Peyer's patch (tissue), 4 donors: ENCODE measurements at regions not wholly inside any gene's neighbourhood (a gene's known extent, or its start where the extent isn't known, plus 50 kb on each side); places are given as distances from the start of the nearest gene placed in this dataset.

Experiments
- DNase-seq, 3 donors: peaks; one replicate each; pipeline ENCODE4 v3.0.0-alpha.2; 2017 to 2019
- H3K27ac ChIP-seq, 4 donors: fragments of 200-600 bp; sonication (generic); one replicate each; pipeline ENCODE4 v1.5.1; 2016 to 2019
- H3K27me3 ChIP-seq, 2 donors: fragments of 200-600 bp; sonication (generic); one replicate each; pipeline ENCODE4 v1.5.1; 2019
- H3K36me3 ChIP-seq, 3 donors: fragments of 200-600 bp; sonication (generic); one replicate each; pipeline ENCODE4 v1.5.1; 2016 to 2019
- H3K4me1 ChIP-seq, 4 donors: fragments of 200-600 bp; sonication (generic); one replicate each; pipeline ENCODE4 v1.5.1; 2016 to 2019
- H3K4me3 ChIP-seq, 4 donors: fragments of 200-600 bp; sonication (generic); 1 replicate in 3 of 4; 2 replicates in 1 of 4; pipeline ENCODE4 v1.5.1; 2016 to 2019; ENCODE audit warnings: mild to moderate bottlenecking in 1 of 4
- H3K9me3 ChIP-seq, 4 donors: fragments of 200-600 bp; sonication (generic); one replicate each; pipeline ENCODE4 v1.5.1; 2016 to 2019; ENCODE audit warnings: mild to moderate bottlenecking in 1 of 4
- POLR2A ChIP-seq, 2 donors: fragments of 450-650 bp; IDR thresholded peaks; one replicate each; pipeline ENCODE4 v1.5.1; 2017; ENCODE audit warnings: antibody characterized with exemption in 2 of 2, mild to moderate bottlenecking in 2 of 2, moderate library complexity in 2 of 2
- TF ChIP-seq, protein P1 (sequence below), 6 experiments: fragments of 450-650 bp in 4 of 6; fragments of 200-600 bp in 2 of 6; sonication (generic) in 1 of 6; IDR thresholded peaks; one replicate each; pipeline ENCODE4 v1.5.1; 2017 to 2019; ENCODE audit warnings: antibody characterized with exemption in 6 of 6, mild to moderate bottlenecking in 3 of 6, moderate library complexity in 1 of 6

DNA sequence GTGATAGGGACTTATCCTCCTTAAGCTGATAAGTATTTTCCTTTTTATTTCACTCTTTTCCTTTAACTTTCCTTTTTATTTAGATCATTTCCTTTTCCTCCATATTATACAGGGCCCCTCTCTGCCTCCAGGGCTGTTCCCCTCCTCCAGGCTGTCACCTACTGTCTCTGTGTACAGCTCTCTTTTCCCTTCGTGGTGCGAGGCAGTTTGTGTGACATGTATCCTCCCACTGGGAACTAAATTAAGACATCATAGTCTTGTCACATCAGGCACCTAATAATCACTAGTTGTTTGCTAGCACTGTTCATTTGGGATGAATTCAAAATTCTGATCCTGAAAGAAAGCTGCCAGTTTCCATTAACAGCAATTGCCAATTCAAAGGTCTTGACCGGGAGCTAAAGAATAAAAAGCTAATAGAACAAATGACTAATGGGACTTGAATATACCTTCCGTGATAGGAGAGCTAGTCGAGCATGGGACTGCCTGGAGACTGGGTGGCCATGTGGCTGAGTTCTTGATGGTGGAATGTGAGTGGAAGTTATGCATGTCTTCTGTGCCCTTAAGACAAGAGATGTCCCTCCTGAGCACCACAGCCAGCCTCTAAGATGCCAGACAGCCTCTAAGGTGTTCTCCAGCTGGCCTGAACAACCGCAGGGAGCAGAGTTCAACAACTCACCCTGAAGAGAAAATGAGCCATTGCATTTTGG, 77.7 kb upstream of the LRRC55 start:
- Histone ChIP-seq H3K4me3 (no peak overlapping the region), H3K27me3 (no peaks in the 10 kb centered on the region), H3K4me1 (no peaks in the 10 kb centered on the region), H3K27ac (no peak overlapping the region), H3K36me3 (no peaks in the 10 kb centered on the region), H3K9me3 (no peaks in the 10 kb centered on the region)
- no peak for DNase-seq
- TF ChIP-seq, protein P1, sequence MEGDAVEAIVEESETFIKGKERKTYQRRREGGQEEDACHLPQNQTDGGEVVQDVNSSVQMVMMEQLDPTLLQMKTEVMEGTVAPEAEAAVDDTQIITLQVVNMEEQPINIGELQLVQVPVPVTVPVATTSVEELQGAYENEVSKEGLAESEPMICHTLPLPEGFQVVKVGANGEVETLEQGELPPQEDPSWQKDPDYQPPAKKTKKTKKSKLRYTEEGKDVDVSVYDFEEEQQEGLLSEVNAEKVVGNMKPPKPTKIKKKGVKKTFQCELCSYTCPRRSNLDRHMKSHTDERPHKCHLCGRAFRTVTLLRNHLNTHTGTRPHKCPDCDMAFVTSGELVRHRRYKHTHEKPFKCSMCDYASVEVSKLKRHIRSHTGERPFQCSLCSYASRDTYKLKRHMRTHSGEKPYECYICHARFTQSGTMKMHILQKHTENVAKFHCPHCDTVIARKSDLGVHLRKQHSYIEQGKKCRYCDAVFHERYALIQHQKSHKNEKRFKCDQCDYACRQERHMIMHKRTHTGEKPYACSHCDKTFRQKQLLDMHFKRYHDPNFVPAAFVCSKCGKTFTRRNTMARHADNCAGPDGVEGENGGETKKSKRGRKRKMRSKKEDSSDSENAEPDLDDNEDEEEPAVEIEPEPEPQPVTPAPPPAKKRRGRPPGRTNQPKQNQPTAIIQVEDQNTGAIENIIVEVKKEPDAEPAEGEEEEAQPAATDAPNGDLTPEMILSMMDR (IDR thresholded peaks at IDR 0.05) = no peak
- no peak for TF ChIP-seq POLR2A (IDR thresholded peaks at IDR 0.05)

GRCh38 chr11:57109331-57109730, 72.4 kb upstream of the LRRC55 start:
- no peak overlapping the region for H3K27ac ChIP-seq
- no peaks in the 10 kb centered on the region for H3K9me3 ChIP-seq
- no peaks in the 10 kb centered on the region for H3K36me3 ChIP-seq
- H3K27me3 ChIP-seq = no peaks in the 10 kb centered on the region
- no peak overlapping the region for H3K4me3 ChIP-seq
- TF ChIP-seq POLR2A (IDR thresholded peaks at IDR 0.05) = no peak
- TF ChIP-seq, protein P1 (IDR thresholded peaks at IDR 0.05) = no peak
- no peaks in the 10 kb centered on the region for H3K4me1 ChIP-seq
- DNase-seq = no peak

- Histone ChIP-seq H3K27ac (no peak overlapping the region), H3K9me3 (no peaks in the 10 kb centered on the region), H3K4me3 (no peak overlapping the region), H3K36me3 (no peaks in the 10 kb centered on the region), H3K4me1 (no peaks in the 10 kb centered on the region), H3K27me3 (no peaks in the 10 kb centered on the region)
- no peak for DNase-seq
- TF ChIP-seq, protein P1 (IDR thresholded peaks at IDR 0.05) = no peak
- no peak for TF ChIP-seq POLR2A (IDR thresholded peaks at IDR 0.05)
These were observed 70.1 kb upstream of the LRRC55 start for GRCh38 chr11:57111619-57112018.

DNA sequence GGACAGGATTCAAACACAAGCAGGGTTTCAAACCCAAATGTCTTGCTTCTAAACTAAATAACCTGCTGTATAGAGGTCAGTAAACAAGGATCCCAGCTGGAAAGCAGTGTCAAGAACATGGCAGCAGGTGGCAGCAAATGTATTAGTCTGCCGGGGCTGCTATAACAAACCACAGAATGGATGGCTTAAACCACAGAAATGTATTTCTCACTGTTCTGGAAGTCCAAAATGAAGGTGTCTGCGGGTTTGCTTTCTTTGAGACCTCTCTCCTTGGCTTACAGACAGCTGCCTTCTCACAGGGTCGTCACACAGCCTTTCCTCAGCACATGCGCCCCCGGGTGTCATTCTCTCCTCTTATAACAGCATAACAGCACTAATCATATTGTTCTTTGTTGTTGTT, 65.1 kb upstream of the LRRC55 start:
- no peak for TF ChIP-seq POLR2A (IDR thresholded peaks at IDR 0.05)
- TF ChIP-seq, protein P1 (IDR thresholded peaks at IDR 0.05) = peak in 3 of 6 experiments; percentile 54 to 57 (median 56)
- no peaks in the 10 kb centered on the region for H3K4me1 ChIP-seq

DNA sequence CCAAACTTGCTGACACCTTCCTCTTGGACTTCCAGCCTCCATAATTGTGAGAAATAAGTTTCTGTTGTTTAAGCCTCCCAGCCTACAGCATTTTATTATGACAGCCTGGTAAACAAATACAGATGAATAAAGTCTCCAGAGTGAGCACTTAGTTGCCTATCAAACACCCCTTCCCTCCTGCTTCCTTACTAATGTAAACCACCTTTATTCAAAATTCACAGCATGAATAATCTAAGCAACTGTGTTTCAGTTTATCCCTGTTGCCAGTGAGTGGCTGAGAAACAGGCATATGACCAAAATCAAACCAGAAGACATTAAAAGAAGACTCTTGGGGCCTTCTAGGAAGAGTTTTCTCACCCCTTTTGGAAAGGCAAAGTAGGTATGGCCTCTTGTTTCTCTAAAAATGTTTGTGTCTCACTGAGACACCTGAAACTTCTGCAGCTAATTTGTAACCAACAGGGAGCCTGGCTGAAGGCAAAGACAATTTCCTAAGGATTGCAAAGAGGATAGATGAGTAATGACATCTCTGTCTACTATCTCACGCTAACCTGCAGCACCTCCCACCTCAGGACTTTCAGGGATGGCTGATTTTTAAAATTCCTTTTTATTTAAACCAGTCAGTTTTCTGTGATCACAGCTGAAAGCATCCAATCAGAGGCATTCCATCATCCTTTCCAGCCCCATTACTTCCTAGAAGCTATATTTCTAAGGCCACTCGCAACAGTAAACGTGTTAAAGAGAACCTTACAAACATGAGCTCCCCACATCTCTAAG, 61.4 kb upstream of the LRRC55 start:
- no peak overlapping the region for H3K4me3 ChIP-seq
- H3K27ac ChIP-seq = no peak overlapping the region
- H3K9me3 ChIP-seq = no peaks in the 10 kb centered on the region
- H3K36me3 ChIP-seq = no peaks in the 10 kb centered on the region
- H3K4me1 ChIP-seq = no peaks in the 10 kb centered on the region
- no peaks in the 10 kb centered on the region for H3K27me3 ChIP-seq
- no peak for DNase-seq
- no peak for TF ChIP-seq POLR2A (IDR thresholded peaks at IDR 0.05)
- TF ChIP-seq, protein P1 (IDR thresholded peaks at IDR 0.05) = no peak

More for the DNA sequence above, 65.1 kb upstream of the LRRC55 start:
- H3K27ac ChIP-seq = no peak overlapping the region
- H3K36me3 ChIP-seq = no peaks in the 10 kb centered on the region
- no peaks in the 10 kb centered on the region for H3K27me3 ChIP-seq
- H3K4me3 ChIP-seq = no peak overlapping the region
- DNase-seq = peak in 1 of 3 donors; percentile 54
- no peaks in the 10 kb centered on the region for H3K9me3 ChIP-seq
